ENCODE measurements at regions not wholly inside any gene's neighbourhood (a gene's known extent, or its start where the extent isn't known, plus 50 kb on each side); places are given as distances from the start of the nearest gene placed in this dataset.
"Not testable (repeated sequence)": the region's sequence is repeated elsewhere in the genome, so short reads cannot be mapped to it uniquely, and the experiment has no call there.

- DNase-seq (ENCODE audit: low read depth in 2 of 2): no peak
Observed at GRCh38 chr3:159266779-159267178, 464.9 kb downstream of the MFSD1 start.

GRCh38 chr3:159271799-159272512, 470.1 kb downstream of the MFSD1 start:
- DNase-seq (ENCODE audit: low read depth in 2 of 2): no peak

- no peak for DNase-seq (ENCODE audit: low read depth in 2 of 2)
Observed at GRCh38 chr3:159273070-159273469, 471.2 kb downstream of the MFSD1 start.

- no peak for DNase-seq (ENCODE audit: low read depth in 2 of 2)
Observed at GRCh38 chr3:159273608-159274007, 471.8 kb downstream of the MFSD1 start.

GRCh38 chr3:159275741-159276140, 473.9 kb downstream of the MFSD1 start:
- no peak for DNase-seq (ENCODE audit: low read depth in 2 of 2)

GRCh38 chr3:159277814-159278213, 476.0 kb downstream of the MFSD1 start:
- DNase-seq (ENCODE audit: low read depth in 2 of 2): no peak

- no peak for DNase-seq (ENCODE audit: low read depth in 2 of 2)
Observed at GRCh38 chr3:159280386-159281191, 478.7 kb downstream of the MFSD1 start.

- no peak for DNase-seq (ENCODE audit: low read depth in 2 of 2)
Observed at GRCh38 chr3:159293493-159293892, 491.6 kb downstream of the MFSD1 start.

- DNase-seq (ENCODE audit: low read depth in 2 of 2): no peak
Observed at GRCh38 chr3:159301961-159302360, 500.1 kb downstream of the MFSD1 start.

GRCh38 chr3:159305017-159305416, 503.2 kb downstream of the MFSD1 start:
- no peak for DNase-seq (ENCODE audit: low read depth in 2 of 2)

- DNase-seq (ENCODE audit: low read depth in 2 of 2): not testable (repeated sequence)
Observed at GRCh38 chr3:159316706-159317105, 514.9 kb downstream of the MFSD1 start.

- no peak for DNase-seq (ENCODE audit: low read depth in 2 of 2)
Observed at GRCh38 chr3:159319156-159319555, 517.3 kb downstream of the MFSD1 start.

- DNase-seq (ENCODE audit: low read depth in 2 of 2): no peak
Observed at GRCh38 chr3:159322322-159322939, 520.6 kb downstream of the MFSD1 start.

- DNase-seq (ENCODE audit: low read depth in 2 of 2): no peak
Observed at GRCh38 chr3:159323848-159324247, 522.0 kb downstream of the MFSD1 start.

- DNase-seq (ENCODE audit: low read depth in 2 of 2): no peak
Observed at GRCh38 chr3:159326998-159327397, 525.1 kb downstream of the MFSD1 start.

GRCh38 chr3:159332535-159333099, 530.8 kb downstream of the MFSD1 start:
- DNase-seq (ENCODE audit: low read depth in 2 of 2): no peak

- DNase-seq (ENCODE audit: low read depth in 2 of 2): no peak
Observed at GRCh38 chr3:159339131-159339530, 537.3 kb downstream of the MFSD1 start.

GRCh38 chr3:159340877-159341500, 539.1 kb downstream of the MFSD1 start:
- no peak for DNase-seq (ENCODE audit: low read depth in 2 of 2)

GRCh38 chr3:159346271-159346903, 544.5 kb downstream of the MFSD1 start:
- no peak for DNase-seq (ENCODE audit: low read depth in 2 of 2)

GRCh38 chr3:159348431-159348830, 546.6 kb downstream of the MFSD1 start:
- DNase-seq (ENCODE audit: low read depth in 2 of 2): no peak

GRCh38 chr3:159356606-159357005, 554.8 kb downstream of the MFSD1 start:
- no peak for DNase-seq (ENCODE audit: low read depth in 2 of 2)

All from stimulated activated CD8-positive, alpha-beta memory T cell treated with anti-CD3 and anti-CD28 coated beads, Interleukin-15, amount 100 ng/mL, for 48 hours (primary cell).